H1 (cell line): ENCODE measurements at regions not wholly inside any gene's neighbourhood (a gene's known extent, or its start where the extent isn't known, plus 50 kb on each side); places are given as distances from the start of the nearest gene placed in this dataset.
"Not testable (repeated sequence)": the region's sequence is repeated elsewhere in the genome, so short reads cannot be mapped to it uniquely, and the experiment has no call there.

Experiments
- KDM5A ChIP-seq: fragments of 200-600 bp; IDR thresholded peaks from 2 replicates; pipeline ENCODE4 v1.7.1; 2012; ENCODE audit warnings: mild to moderate bottlenecking, low read length, inconsistent platforms, mixed read lengths
- POLR2A ChIP-seq, 2 experiments: IDR thresholded peaks; 1 replicate in 1 of 2; 2 replicates in 1 of 2; pipeline ENCODE4 v1.6.1; 2011; ENCODE audit warnings: low read depth in 2 of 2, low read length in 2 of 2, mild to moderate bottlenecking in 2 of 2; ENCODE audit errors: control extremely low read depth in 1 of 2
- RFX5 ChIP-seq: IDR thresholded peaks from 2 replicates; pipeline ENCODE4 v1.6.1; 2011; ENCODE audit warnings: low read depth, low read length, improper control_type of control experiment, borderline replicate concordance
- TF ChIP-seq, protein P1 (sequence below), 3 experiments: IDR thresholded peaks; 1 replicate in 2 of 3; 2 replicates in 1 of 3; pipeline versions ENCODE4 v1.5.1 to v1.6.1; 2011; ENCODE audit warnings: low read length in 3 of 3, mild to moderate bottlenecking in 3 of 3, inconsistent platforms in 2 of 3, low read depth in 1 of 3, moderate library complexity in 1 of 3; ENCODE audit not compliant: insufficient read depth in 1 of 3; ENCODE audit errors: control extremely low read depth in 1 of 3

DNA sequence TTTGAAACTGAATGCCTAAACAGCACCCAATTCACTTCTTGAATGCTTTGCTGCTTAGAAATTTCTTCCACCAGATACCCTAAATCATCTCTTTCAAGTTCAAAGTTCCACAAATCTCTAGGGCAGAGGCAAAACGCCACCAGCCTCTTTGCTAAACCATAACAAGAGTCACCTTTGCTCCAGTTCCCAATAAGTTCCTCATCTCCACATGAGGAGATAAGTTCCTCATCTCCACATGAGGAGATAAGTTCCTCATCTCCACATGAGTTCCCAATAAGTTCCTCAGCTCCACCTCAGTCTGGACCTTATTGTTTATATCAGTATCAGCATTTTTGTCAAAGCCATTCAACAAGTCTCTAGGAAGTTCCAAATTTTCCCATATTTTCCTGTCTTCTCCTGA, 123.9 kb upstream of the MEOX2 start:
- TF ChIP-seq, protein P1, sequence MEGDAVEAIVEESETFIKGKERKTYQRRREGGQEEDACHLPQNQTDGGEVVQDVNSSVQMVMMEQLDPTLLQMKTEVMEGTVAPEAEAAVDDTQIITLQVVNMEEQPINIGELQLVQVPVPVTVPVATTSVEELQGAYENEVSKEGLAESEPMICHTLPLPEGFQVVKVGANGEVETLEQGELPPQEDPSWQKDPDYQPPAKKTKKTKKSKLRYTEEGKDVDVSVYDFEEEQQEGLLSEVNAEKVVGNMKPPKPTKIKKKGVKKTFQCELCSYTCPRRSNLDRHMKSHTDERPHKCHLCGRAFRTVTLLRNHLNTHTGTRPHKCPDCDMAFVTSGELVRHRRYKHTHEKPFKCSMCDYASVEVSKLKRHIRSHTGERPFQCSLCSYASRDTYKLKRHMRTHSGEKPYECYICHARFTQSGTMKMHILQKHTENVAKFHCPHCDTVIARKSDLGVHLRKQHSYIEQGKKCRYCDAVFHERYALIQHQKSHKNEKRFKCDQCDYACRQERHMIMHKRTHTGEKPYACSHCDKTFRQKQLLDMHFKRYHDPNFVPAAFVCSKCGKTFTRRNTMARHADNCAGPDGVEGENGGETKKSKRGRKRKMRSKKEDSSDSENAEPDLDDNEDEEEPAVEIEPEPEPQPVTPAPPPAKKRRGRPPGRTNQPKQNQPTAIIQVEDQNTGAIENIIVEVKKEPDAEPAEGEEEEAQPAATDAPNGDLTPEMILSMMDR (IDR thresholded peaks at IDR 0.05; ENCODE audit: control extremely low read depth in 1 of 3, insufficient read depth in 1 of 3, low read depth in 1 of 3, low read length in 3 of 3): not testable (repeated sequence)
- TF ChIP-seq RFX5; POLR2A (IDR thresholded peaks at IDR 0.05; ENCODE audit: control extremely low read depth in 1 of 2, low read depth in 2 of 2, low read length in 2 of 2); KDM5A: not testable (repeated sequence)
